ENCODE measurements at regions not wholly inside any gene's neighbourhood (a gene's known extent, or its start where the extent isn't known, plus 50 kb on each side); places are given as distances from the start of the nearest gene placed in this dataset.

- DNase-seq = no peak
Observed at GRCh38 chr1:30310966-30311742, 412.2 kb downstream of the MATN1 start.

- DNase-seq = no peak
Observed at GRCh38 chr1:30307182-30307581, 416.2 kb downstream of the MATN1 start.

- DNase-seq = no peak
Observed at GRCh38 chr1:30305519-30305918, 417.9 kb downstream of the MATN1 start.

- DNase-seq = no peak
Observed at GRCh38 chr1:30305061-30305460, 418.3 kb downstream of the MATN1 start.

- DNase-seq = no peak
Observed at GRCh38 chr1:30304080-30304479, 419.3 kb downstream of the MATN1 start.

GRCh38 chr1:30303387-30303786 is 420.0 kb downstream of the MATN1 start:
- no peak for DNase-seq

GRCh38 chr1:30302858-30303257 is 420.5 kb downstream of the MATN1 start:
- DNase-seq = no peak

GRCh38 chr1:30300669-30301068 is 422.7 kb downstream of the MATN1 start:
- no peak for DNase-seq

GRCh38 chr1:30299393-30299792 is 424.0 kb downstream of the MATN1 start:
- DNase-seq = no peak

GRCh38 chr1:30295674-30296073 is 427.7 kb downstream of the MATN1 start:
- no peak for DNase-seq

GRCh38 chr1:30295266-30295665 is 428.1 kb downstream of the MATN1 start:
- no peak for DNase-seq

- no peak for DNase-seq
Observed at GRCh38 chr1:30294508-30294907, 428.9 kb downstream of the MATN1 start.

GRCh38 chr1:30292451-30292850 is 430.9 kb downstream of the MATN1 start:
- DNase-seq = no peak

GRCh38 chr1:30291526-30291925 is 431.9 kb downstream of the MATN1 start:
- no peak for DNase-seq

- DNase-seq = no peak
Observed at GRCh38 chr1:30290581-30290980, 432.8 kb downstream of the MATN1 start.

- no peak for DNase-seq
Observed at GRCh38 chr1:30287976-30288375, 435.4 kb downstream of the MATN1 start.

- DNase-seq = no peak
Observed at GRCh38 chr1:30286988-30287839, 436.2 kb downstream of the MATN1 start.

GRCh38 chr1:30286241-30286987 is 437.0 kb downstream of the MATN1 start:
- no peak for DNase-seq

- DNase-seq = no peak
Observed at GRCh38 chr1:30285501-30285932, 437.9 kb downstream of the MATN1 start.

- no peak for DNase-seq
Observed at GRCh38 chr1:30284728-30285475, 438.5 kb downstream of the MATN1 start.

GRCh38 chr1:30284226-30284625 is 439.2 kb downstream of the MATN1 start:
- DNase-seq = no peak

- DNase-seq = no peak
Observed at GRCh38 chr1:30283199-30283962, 440.0 kb downstream of the MATN1 start.
